Adrenal gland (tissue), 5 donors: ENCODE measurements at regions not wholly inside any gene's neighbourhood (a gene's known extent, or its start where the extent isn't known, plus 50 kb on each side); places are given as distances from the start of the nearest gene placed in this dataset.

Experiments used
- POLR2A ChIP-seq, 2 donors: fragments of 450-650 bp; IDR thresholded peaks; one replicate each; pipeline ENCODE4 v1.6.1; 2017; ENCODE audit warnings: antibody characterized with exemption in 2 of 2, mild to moderate bottlenecking in 2 of 2, moderate library complexity in 1 of 2
- TF ChIP-seq, protein P1 (sequence below), 6 experiments: fragments of 450-650 bp in 4 of 6; fragments of 200-600 bp in 2 of 6; sonication (generic) in 1 of 6; IDR thresholded peaks; 1 replicate in 5 of 6; 2 replicates in 1 of 6; pipeline versions ENCODE4 v1.5.1 to v1.8.0; 2016 to 2021; ENCODE audit warnings: antibody characterized with exemption in 6 of 6, mild to moderate bottlenecking in 2 of 6, moderate library complexity in 1 of 6
- donor health status: DM: no; HTN: no; CAD: no.

DNA sequence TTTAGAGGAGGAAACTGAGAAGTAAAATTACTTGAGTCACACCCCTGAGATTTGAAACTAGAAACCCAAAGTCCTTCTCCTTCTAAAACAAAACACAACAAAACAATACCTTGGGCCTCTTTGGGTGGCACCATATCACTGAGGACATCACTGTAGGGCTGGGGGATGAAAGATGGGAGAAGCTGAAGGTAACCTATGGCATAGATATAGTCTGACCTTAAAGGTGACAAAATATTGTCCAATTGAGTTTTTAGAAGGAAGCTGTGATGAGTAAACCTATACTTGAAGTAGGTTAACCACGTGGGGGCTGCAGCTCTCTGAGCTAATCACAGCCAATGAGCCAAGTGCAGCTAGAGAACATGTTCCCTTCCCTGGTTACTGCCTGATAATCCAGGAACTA lies 167.4 kb upstream of the CD180 start:
- TF ChIP-seq, protein P1, sequence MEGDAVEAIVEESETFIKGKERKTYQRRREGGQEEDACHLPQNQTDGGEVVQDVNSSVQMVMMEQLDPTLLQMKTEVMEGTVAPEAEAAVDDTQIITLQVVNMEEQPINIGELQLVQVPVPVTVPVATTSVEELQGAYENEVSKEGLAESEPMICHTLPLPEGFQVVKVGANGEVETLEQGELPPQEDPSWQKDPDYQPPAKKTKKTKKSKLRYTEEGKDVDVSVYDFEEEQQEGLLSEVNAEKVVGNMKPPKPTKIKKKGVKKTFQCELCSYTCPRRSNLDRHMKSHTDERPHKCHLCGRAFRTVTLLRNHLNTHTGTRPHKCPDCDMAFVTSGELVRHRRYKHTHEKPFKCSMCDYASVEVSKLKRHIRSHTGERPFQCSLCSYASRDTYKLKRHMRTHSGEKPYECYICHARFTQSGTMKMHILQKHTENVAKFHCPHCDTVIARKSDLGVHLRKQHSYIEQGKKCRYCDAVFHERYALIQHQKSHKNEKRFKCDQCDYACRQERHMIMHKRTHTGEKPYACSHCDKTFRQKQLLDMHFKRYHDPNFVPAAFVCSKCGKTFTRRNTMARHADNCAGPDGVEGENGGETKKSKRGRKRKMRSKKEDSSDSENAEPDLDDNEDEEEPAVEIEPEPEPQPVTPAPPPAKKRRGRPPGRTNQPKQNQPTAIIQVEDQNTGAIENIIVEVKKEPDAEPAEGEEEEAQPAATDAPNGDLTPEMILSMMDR (IDR thresholded peaks at IDR 0.05) = no peak
- no peak for TF ChIP-seq POLR2A (IDR thresholded peaks at IDR 0.05)
